Left lung (tissue), 4 donors: ENCODE measurements at regions not wholly inside any gene's neighbourhood (a gene's known extent, or its start where the extent isn't known, plus 50 kb on each side); places are given as distances from the start of the nearest gene placed in this dataset.

ENCODE experiments used
- ATAC-seq: fragments of 200-7000 bp; cut with Tn5 transposase; one replicate; pipeline ENCODE4 v1.9.1; 2020; ENCODE audit warnings: moderate library complexity
- DNase-seq, 4 donors: peaks; one replicate each; pipeline ENCODE4 v3.0.0-alpha.2; 2013 to 2020
- H3K27ac ChIP-seq, 2 donors: fragments of 200-600 bp; sonication (generic) in 1 of 2; one replicate each; pipeline versions ENCODE4 v1.5.0 to v1.8.0; 2020 to 2021
- H3K27me3 ChIP-seq, 2 donors: fragments of 200-600 bp; sonication (generic) in 1 of 2; one replicate each; pipeline versions ENCODE4 v1.5.0 to v1.8.0; 2020 to 2021
- H3K36me3 ChIP-seq, 2 donors: fragments of 200-600 bp; sonication (generic) in 1 of 2; one replicate each; pipeline versions ENCODE4 v1.5.0 to v1.8.0; 2020 to 2021
- H3K4me1 ChIP-seq, 2 donors: fragments of 200-600 bp; one replicate each; pipeline ENCODE4 v1.8.0; 2021
- H3K4me3 ChIP-seq, 2 donors: fragments of 200-600 bp; sonication (generic) in 1 of 2; one replicate each; pipeline versions ENCODE4 v1.5.0 to v1.8.0; 2020 to 2021; ENCODE audit warnings: mild to moderate bottlenecking in 1 of 2
- H3K9me3 ChIP-seq, 2 donors: fragments of 200-600 bp; sonication (generic) in 1 of 2; one replicate each; pipeline versions ENCODE4 v1.5.0 to v1.8.0; 2020 to 2021
- CTCF ChIP-seq, 2 donors: fragments of 200-600 bp; sonication (generic) in 1 of 2; IDR thresholded peaks; one replicate each; pipeline versions ENCODE4 v1.5.0 to v1.8.0; 2021; ENCODE audit warnings: antibody characterized with exemption in 2 of 2
- intact Hi-C, 2 donors: fragments of 100-400 bp; cut with DNase I; formaldehyde crosslinking; loops; one replicate each; pipeline versions ENCODE4 v1.11.2 to v1.14.2; 2022
- donor health status: DM: no; HTN: yes; CAD: no.
- donor health status: DM: no; HTN: no; CAD: no.

- no peak for TF ChIP-seq CTCF (IDR thresholded peaks at IDR 0.05)
- intact Hi-C loops = no loop called here
- no peak for DNase-seq
Observed at GRCh38 chr5:173455599-173455957, 127.4 kb upstream of the STC2 start.

GRCh38 chr5:173454736-173455598, 126.8 kb upstream of the STC2 start:
- Histone ChIP-seq H3K4me3 (no peak overlapping the region), H3K36me3 (no peaks in the 10 kb centered on the region), H3K27me3 (no peaks in the 10 kb centered on the region), H3K27ac (peak overlapping the region in 1 of 2 donors; percentile 23), H3K4me1 (peaks cover 0 to 20% of the 10 kb centered on the region in 2 donors), H3K9me3 (no peaks in the 10 kb centered on the region)
- TF ChIP-seq CTCF (IDR thresholded peaks at IDR 0.05) = no peak
- DNase-seq (peak in 1 of 4 donors; percentile 35), ATAC-seq (peak; percentile 63)
- intact Hi-C loops = no loop called here

More at GRCh38 chr5:173455599-173455957, 127.4 kb upstream of the STC2 start:
- no peaks in the 10 kb centered on the region for H3K9me3 ChIP-seq
- H3K27me3 ChIP-seq = no peaks in the 10 kb centered on the region
- ATAC-seq = no peak
- H3K4me1 ChIP-seq = peaks cover 0 to 20% of the 10 kb centered on the region in 2 donors
- H3K4me3 ChIP-seq = no peak overlapping the region
- no peak overlapping the region for H3K27ac ChIP-seq
- no peaks in the 10 kb centered on the region for H3K36me3 ChIP-seq

- no peak overlapping the region for H3K4me3 ChIP-seq
- no peak for DNase-seq
- TF ChIP-seq CTCF (IDR thresholded peaks at IDR 0.05) = no peak
- intact Hi-C loops = no loop called here
- no peaks in the 10 kb centered on the region for H3K36me3 ChIP-seq
- no peaks in the 10 kb centered on the region for H3K27me3 ChIP-seq
- no peaks in the 10 kb centered on the region for H3K9me3 ChIP-seq
- peaks cover 0 to 20% of the 10 kb centered on the region in 2 donors for H3K4me1 ChIP-seq
- H3K27ac ChIP-seq = peak overlapping the region in 1 of 2 donors; percentile 23
- no peak for ATAC-seq
Observed at GRCh38 chr5:173454361-173454735, 126.1 kb upstream of the STC2 start.

GRCh38 chr5:173453167-173453566, 125.0 kb upstream of the STC2 start:
- H3K27ac ChIP-seq = no peak overlapping the region
- intact Hi-C loops = no loop called here

More at GRCh38 chr5:173453167-173453566, 125.0 kb upstream of the STC2 start:
- no peak for TF ChIP-seq CTCF (IDR thresholded peaks at IDR 0.05)
- no peaks in the 10 kb centered on the region for H3K27me3 ChIP-seq
- peaks cover 0 to 20% of the 10 kb centered on the region in 2 donors for H3K4me1 ChIP-seq
- no peak for ATAC-seq
- H3K36me3 ChIP-seq = no peaks in the 10 kb centered on the region
- H3K4me3 ChIP-seq = no peak overlapping the region
- no peak for DNase-seq
- no peaks in the 10 kb centered on the region for H3K9me3 ChIP-seq
